ENCODE measurements at regions not wholly inside any gene's neighbourhood (a gene's known extent, or its start where the extent isn't known, plus 50 kb on each side); places are given as distances from the start of the nearest gene placed in this dataset.
A peak's percentile ranks its signal among the peaks of the same experiment; 100 is the strongest.

- no peak for DNase-seq
Measured at GRCh38 chr2:221674446-221674845, 102.3 kb upstream of the EPHA4 start.

DNA sequence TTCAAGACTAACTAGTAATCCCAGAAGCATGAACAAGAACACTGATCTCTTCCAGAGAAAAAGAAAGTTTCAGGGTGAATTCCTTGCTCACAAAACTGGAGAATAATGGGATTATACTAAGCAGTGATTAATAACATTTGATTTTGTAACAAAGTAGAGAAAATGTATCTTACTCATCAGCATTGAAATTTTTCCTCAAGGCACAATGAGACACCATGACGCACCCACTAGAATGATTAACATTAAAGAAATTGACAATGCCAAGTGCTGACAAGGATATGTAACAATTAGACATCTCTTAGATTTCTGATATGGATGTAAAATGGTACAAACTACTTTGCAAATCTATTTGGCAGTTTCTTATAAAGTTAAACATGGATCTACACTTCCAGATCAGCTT, 101.1 kb upstream of the EPHA4 start:
- DNase-seq, result no peak

DNA sequence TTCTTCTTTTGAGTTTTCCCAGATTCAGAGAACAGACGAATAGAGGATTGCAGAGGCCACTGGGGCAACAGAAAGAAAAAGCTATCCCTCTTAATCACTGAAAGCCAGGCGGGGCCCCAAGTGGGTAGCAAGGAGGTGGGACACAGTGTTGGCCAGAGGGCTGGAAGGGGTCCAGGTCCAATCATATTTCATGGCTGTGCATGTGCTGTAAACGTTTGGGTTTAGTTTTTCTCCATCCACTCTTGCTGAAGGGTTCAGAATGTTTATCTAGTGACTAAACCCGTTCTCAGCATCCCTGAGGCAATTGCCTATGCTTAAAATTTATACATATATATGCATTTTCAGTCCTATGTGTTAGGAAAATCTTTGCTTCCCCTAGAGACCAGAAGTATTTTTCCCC, 99.4 kb upstream of the EPHA4 start:
- no peak for DNase-seq

- no peak for DNase-seq
Measured at GRCh38 chr2:221662689-221663391, 90.7 kb upstream of the EPHA4 start.

GRCh38 chr2:221657806-221658205, 85.7 kb upstream of the EPHA4 start:
- no peak for DNase-seq

DNA sequence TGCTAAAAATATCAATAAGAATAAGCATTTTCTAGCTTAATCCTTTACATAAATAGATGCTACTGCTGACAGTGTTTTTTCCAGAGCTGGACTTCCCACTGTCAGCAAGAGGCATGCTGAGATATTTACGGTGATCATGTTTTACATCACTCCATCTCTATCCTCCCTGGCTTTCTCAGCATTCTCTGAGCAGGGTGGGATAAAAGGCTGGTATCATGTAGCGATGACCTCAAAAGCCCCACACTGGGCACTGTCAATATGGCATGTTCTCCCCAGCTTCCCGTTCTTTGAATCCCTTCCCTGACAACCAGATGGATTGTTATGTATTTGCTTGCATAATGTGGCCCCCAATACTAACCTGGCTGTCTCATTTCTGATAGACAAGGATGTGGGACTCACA, 83.2 kb upstream of the EPHA4 start:
- DNase-seq, result no peak

GRCh38 chr2:221653182-221653581, 81.1 kb upstream of the EPHA4 start:
- DNase-seq, result no peak

DNA sequence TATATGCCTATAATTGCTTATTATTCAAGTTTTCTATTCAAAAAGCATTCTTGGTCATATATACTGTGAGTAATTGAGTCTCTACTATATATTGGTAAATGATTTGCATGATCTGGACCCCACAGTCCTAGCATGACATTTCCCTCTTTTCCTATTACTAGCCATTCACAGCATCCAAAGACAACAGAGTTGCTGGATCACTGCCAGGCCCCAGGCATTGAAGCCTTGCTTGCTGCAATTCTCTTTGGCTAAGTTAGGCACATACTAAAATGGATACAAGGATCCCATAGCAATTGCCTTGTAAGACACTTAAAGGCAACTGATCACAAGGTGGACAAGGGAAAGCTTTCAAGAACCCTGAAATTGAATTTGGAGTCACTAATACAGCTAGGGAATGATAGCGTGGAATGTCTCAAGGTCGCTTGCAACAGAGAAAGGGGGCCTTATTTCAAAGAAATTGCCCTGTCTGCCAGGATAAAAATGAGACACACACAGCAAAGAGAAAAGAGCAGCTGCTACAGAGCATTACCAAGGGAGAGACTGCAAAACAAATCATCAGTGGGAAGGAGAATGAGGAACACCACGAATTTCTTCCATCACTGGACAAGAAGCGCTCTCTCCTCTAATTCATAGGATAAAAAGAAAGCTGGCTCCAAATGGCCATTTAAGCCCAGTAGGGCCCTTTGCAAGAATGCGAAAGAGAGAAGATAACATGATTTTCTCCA, 77.1 kb upstream of the EPHA4 start:
- DNase-seq, result peak; percentile 54

GRCh38 chr2:221642447-221642846, 70.3 kb upstream of the EPHA4 start:
- DNase-seq, result no peak

DNA sequence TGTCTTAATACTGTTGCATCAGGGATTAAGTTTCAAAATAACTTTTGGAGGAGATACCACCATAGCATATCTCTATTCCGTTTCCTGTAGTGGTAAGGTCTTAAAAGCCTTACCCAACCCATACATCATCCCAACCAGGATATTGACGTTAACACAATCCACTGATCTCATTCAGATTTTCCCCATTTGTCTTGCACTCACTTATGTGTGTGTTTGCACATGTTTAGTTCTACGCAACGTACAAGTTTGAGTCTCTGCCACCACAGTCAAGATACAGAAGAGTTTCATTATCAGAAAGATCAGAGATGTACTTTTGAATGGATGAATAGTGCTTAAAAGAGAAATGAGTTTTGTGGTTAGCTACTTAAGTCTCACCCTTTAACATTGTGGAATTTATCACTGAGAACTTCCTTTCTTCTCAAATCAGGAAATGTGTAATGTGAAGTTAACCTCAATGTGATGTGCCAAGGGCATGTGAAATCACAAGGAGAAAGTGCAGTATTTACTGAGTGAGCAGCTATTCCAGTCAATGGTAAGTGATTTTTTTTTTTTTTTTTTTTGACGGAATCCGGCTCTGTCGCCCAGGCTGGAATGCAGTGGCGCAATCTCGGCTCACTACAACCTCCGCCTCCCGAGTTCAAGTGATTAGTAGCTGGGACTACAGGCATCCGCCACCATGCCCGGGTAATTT, 69.2 kb upstream of the EPHA4 start:
- DNase-seq, result no peak

- no peak for DNase-seq
Measured at GRCh38 chr2:221640686-221641085, 68.6 kb upstream of the EPHA4 start.

DNA sequence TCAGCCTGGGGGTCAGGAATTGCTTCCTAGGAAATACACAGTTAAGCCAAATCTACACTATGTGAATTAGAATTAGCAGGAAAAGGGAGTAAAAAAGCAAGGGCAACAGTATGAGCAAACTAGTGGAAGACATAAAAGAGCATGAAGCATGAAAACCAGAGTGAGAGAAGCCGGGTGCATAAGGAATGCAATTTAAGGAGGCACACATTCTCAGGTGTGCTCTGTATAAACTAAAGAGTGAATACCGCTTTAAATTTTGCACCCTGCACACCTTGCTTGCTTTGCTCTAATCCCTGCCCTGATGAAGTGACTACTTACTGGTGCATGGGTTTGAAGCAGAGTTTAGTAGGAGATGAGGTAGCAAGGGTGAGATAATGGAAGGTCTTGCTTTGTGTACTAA, 65.7 kb upstream of the EPHA4 start:
- DNase-seq, result no peak

DNA sequence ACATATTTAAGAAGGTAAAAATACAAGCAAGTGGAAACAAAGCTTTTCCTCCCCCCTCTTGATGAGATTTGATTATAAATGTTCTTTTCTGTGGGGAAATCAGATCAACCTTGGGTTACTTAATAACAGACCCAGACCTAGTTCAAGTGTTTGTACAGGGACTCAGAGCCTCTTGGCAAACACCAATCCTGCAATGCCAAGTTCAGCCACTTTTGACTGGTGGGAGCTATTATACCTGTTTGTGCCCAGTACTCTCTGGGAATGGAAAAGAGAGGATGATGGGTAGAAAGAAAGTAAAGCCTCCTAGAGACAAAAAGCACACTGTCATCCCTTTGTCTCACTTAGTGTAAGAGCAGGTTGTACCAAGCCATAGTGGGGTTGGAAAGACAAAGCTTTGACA, 63.8 kb upstream of the EPHA4 start:
- DNase-seq, result peak; percentile 6

GRCh38 chr2:221629468-221629867, 57.4 kb upstream of the EPHA4 start:
- no peak for DNase-seq

- DNase-seq, result no peak
Measured at GRCh38 chr2:221624475-221624874, 52.4 kb upstream of the EPHA4 start.
